Stromal cell of bone marrow (primary cell): ENCODE measurements at regions not wholly inside any gene's neighbourhood (a gene's known extent, or its start where the extent isn't known, plus 50 kb on each side); places are given as distances from the start of the nearest gene placed in this dataset.
A peak's percentile ranks its signal among the peaks of the same experiment; 100 is the strongest.

Experiments used
- DNase-seq: peaks from one replicate; pipeline ENCODE4 v3.0.0-alpha.2; 2012; ENCODE audit warnings: low read depth

DNA sequence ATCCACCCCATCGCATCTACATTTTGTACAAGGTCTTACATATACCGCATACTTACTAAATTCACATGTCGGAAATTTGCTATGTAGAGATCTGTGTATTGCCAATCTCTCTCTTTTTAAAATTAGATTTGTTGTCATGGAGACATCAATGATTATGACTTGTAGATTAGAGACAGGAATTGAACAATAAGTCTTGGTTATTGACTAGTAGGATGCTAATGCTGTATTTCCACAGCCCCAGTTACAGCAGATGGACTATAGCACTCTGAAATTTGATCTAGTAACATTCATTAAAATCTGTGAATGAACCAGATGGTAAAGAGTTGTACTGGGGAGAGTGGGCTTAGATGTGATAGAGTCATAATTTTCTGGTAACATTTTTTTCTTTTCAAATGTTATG, 805.7 kb downstream of the SLC4A3 start:
- no peak for DNase-seq

DNA sequence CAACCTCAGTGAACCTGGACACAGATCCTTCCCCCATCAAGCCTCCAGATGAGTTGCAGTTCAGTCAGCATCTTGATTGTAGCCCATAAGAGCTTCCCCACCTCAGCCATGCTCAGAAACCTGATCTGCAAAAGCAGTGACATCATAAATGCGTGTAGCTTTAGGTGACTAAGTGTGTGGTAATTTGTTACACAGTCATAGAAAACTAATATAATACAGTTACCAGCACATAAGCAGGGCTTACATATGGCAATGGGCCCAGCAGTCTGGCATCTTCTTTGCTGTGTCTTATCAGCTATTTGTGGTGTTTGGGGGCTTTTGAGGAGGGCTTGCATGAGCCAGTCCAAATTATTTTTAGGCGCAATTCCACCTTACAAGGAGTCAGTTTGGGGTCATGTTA, 807.0 kb downstream of the SLC4A3 start:
- peak; percentile 38 for DNase-seq

- DNase-seq = no peak
These were observed 810.5 kb downstream of the SLC4A3 start for GRCh38 chr2:220437938-220438337.

- DNase-seq = no peak
These were observed 813.3 kb downstream of the SLC4A3 start for GRCh38 chr2:220440731-220441130.

DNA sequence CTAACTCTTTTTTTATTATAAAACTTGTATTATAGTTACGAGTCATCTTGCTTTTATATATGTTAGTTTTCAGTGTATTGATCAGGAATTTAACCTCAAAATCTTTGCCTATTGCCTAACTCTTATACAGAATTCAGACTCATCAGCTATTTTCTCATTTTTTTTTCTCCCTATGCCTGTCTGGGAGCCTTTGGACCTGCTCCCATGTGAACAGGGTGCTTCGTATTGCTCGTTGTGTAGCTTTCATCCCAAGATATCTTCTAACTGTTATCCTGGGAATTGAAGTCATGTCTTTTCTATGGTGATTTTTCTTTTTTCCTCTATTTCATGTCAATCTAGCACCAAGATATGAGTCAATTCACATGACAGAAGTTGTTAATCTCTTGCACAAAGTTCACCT, 814.0 kb downstream of the SLC4A3 start:
- no peak for DNase-seq

DNA sequence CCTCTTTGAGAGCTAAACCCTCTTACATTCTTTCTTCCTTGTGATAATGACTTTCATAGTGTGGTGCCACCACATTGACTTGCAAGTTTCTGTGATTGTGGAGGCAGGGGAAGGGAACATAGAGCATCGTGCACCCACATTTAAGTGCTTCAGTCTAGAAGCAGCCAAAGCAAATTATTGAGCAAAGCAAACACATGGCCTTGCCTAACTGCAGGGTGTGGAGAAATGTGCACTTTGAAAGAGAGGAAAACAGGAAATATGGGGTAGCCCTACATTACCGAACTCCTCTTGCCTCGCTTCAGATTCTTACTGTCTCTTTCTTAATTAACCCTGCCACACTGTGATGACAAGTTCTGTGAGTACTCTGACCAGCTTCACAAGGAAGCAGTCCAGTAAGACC, 814.6 kb downstream of the SLC4A3 start:
- no peak for DNase-seq

- no peak for DNase-seq
These were observed 818.1 kb downstream of the SLC4A3 start for GRCh38 chr2:220445429-220446105.

DNA sequence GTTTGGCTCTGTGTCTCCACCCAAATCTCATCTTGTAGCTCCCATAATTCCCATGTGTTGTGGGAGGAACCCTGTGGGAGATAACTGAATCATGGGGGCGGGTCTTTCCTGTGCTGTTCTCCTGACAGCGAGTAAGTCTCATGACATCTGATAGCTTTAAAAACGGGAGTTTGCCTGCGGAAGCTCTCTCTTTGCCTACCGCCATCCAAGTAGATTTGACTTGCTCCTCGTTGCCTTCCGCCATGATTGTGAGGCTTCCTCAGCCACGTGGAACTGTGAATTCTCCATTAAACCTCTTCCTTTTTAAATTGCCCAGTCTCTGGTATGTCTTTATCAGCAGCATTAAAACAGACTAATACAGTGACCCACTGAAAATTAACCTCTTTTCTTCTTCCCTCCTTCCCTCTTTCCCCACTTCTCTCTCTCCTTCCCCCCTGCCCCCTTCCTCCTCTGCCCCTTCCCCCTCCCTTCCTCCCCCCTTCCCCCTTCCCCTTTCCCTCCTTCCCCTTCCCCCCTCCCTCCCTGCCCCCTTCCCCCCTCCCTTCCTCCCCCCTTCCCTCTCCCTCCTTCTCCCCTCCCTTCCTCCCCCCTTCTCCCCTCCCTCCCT, 818.8 kb downstream of the SLC4A3 start:
- DNase-seq = no peak

DNA sequence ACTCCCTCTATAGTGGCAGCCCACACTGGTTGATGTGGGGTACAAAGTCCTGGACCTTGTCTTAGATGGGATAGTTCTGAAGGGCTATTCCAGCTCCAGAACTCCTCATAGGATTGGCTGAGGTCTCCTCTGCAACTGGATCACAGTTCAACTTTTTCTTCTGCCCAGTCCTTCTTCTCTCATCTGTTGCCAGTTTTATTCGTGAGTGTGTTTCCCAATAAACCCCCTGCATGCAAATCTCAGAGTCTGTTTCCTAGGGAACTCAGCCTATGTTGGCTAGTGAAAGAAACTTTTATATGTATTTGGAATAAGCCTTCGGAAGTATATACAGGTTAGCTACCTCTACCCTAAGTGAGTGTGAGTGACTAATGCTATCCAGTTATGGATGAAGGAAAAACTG, 823.4 kb downstream of the SLC4A3 start:
- DNase-seq = no peak

GRCh38 chr2:220451438-220451837, 824.0 kb downstream of the SLC4A3 start:
- no peak for DNase-seq

GRCh38 chr2:220452561-220452960, 825.1 kb downstream of the SLC4A3 start:
- DNase-seq = no peak

DNA sequence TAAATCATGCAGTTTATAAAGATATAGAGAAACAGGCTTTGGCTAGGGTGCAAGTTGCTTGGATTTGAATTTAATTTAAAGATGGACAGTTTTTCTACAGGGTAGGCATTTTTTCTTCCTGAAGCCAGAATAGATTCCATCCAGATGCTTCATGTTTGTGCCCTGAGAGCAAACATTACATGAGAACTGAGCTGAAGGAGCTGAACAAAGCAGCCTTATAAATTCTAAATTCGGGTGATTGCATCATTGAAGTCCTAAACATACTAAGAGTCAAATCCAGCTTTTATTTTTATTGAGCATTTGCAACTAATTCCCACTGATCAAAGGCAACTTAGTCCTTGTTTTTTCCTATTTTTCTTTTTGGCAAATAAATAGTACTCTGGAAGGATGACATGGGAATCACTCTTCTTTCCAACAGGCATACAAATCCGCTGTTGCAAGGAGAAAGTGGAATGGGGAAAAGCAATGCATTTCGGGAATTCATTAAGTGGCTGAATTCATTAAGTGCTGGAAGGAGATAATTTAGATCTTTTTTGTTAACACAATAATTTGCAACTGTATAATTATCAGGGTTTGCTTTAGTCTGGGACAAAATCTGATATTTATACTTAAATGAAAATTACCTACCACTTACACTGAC, 828.0 kb downstream of the SLC4A3 start:
- no peak for DNase-seq

DNA sequence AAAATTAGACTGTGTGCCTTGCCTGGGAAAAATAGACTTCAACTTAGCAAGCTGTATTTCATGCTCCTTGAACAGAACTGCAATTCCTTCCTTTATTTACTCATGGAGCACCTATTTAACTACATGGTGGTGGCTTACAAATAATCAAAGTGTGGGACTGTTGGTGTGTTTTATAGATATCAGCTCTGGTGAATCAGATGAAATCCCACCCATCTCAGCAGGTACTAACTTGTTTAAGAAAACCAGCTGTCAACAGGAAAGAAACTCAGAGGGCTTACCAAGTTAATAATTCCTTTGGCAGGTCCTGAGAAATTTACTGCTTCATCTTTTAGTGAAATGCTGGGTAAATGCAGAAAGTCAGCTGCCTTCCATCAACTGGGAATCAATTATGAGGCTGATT, 830.6 kb downstream of the SLC4A3 start:
- DNase-seq = no peak

DNA sequence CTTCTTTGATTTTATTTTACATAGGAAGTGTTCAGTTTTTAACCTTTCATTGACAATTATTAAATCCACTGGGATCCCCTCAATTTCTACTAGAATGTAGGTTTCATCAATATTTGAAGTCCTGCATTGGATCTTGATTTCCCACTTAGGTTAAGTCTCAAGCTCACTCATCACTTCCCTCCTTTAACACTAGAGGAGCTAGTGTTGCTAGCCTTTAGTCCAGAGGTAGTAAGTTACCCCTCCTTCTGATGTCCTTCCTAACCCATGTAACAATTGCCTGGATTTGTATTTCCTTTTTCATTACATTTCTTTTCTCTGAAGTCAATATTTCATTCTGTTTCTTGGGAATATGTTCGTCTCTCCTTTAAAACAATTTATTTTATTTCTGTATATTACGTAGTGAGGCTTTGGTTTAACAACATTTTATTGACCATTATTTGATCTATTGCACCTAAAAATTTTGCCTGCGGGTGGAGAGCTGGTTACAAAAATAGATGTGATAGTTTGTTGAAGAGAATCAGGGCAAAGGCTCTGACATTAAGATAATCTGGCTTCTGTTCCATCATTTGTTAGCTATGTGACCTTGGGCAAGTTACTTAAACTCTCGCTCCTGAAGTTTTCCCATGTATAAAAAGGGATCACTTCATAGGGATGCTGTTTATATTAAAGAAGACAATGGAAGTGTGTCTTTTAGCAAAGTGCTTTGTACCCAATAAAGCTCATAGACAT, 833.0 kb downstream of the SLC4A3 start:
- DNase-seq = no peak

GRCh38 chr2:220463876-220464275, 836.4 kb downstream of the SLC4A3 start:
- DNase-seq = no peak

DNA sequence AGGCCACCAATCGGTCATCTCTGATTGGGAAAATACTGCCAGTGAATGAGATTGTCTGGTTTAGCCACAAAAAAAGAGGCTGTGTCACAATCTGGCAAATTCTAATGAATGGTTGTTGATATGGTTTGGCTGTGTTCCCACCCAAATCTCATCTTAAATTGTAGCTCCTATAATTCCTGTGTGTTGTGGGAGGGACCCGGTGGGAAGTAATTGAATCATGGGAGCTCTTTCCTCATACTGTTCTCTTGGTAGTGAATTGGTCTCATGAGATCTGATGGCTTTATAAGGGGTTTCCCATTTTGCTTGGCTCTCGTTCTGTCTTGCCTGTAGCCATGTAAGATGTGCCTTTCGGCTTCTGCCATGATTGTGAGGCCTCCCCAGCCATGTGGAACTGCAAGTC, 838.3 kb downstream of the SLC4A3 start:
- DNase-seq = no peak

- peak; percentile 36 for DNase-seq
These were observed 838.8 kb downstream of the SLC4A3 start for GRCh38 chr2:220466251-220466691.

GRCh38 chr2:220469201-220469600, 841.8 kb downstream of the SLC4A3 start:
- peak; percentile 25 for DNase-seq

DNA sequence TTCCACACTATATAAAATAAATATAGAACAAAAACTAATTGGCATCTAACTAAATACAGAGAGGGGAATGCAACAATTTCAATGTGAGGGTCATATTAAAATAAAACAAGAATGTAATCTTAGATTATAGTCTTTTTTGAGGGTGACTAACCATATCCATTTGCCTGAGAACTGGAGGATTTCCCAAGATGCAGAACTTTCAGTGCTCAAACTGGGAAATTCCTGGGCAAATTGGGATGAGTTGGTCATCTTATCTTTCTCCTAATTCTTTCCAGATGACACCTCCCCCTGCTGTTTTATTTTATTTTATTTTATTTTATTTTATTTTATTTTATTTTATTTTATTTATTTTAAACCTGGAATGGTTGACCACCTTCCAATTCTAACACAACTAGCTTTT, 846.2 kb downstream of the SLC4A3 start:
- no peak for DNase-seq

GRCh38 chr2:220476877-220477276, 849.4 kb downstream of the SLC4A3 start:
- no peak for DNase-seq

DNA sequence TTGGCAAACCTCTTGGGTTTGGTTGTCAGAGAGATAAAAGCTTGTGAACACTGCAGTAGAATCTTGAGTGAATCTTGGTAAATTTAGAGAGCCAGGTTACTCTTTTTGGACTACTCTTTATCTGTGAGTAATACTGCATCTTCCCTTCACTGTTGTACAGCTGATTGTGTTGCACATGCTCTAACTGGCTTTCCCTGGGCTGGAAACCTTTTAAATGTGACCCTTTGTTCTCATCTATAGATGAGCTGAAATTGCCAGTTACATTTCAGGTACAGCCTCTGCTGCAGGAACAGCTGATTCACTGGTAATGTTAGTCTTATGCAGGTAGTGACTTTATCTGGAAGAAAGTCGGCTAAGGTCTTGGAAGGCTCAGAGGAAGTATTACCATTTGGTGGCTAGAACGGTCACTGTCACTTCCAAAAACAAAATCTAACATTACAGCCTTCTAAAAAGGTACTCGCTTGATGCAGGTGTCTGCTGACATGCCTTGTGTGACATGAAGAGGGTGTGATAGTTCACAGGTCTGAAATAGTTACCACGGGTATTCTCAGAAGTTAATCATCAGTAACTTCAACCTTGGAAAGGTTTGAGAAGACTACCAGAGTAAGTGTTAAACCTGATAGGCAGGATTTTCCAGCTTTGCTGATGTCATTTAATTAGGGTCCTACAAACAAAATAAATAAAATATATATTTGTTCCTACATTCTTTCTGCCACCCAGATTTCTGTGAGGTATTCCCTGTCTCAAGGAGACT, 851.1 kb downstream of the SLC4A3 start:
- DNase-seq = no peak

GRCh38 chr2:220482716-220483115, 855.3 kb downstream of the SLC4A3 start:
- no peak for DNase-seq
